ENCODE measurements at regions not wholly inside any gene's neighbourhood (a gene's known extent, or its start where the extent isn't known, plus 50 kb on each side); places are given as distances from the start of the nearest gene placed in this dataset.

DNA sequence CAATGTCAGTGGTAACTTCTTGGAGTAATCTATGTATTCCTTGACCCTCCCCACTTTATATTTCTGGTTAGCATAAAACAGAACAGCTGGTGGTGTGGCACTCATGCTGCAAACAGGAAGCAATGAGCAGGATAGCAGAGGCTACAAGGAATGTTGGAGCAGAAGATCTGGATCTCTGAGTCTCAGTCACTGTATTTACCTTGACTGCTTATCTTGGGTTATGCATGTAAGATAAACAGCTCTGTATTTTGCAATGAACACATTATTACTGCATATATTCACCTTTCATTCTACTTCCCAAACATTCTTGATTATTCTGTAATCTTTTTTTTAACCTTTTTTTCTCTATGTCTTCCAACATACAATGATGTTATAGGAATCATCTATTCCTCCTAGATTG is 977.9 kb upstream of the CNTNAP5 start:
- Histone ChIP-seq H3K9me3 (ENCODE audit: control insufficient read depth, insufficient read depth, low read length) (no peaks in the 10 kb centered on the region), H4K20me1 (ENCODE audit: control insufficient read depth, insufficient read depth, low read depth, low read length) (no peaks in the 10 kb centered on the region), H3K27ac (ENCODE audit: low read depth, low read length) (no peak overlapping the region), H3K4me3 (ENCODE audit: low read length) (no peak overlapping the region), H3K9me2 (replicated peaks; ENCODE audit: control insufficient read depth, low read length) (no peaks in the 10 kb centered on the region), H3F3A (ENCODE audit: control insufficient read depth, insufficient read depth) (no peaks in the 10 kb centered on the region), H3K36me3 (ENCODE audit: control insufficient read depth, low read length) (no peaks in the 10 kb centered on the region), H3K4me2 (ENCODE audit: low read length) (no peak overlapping the region), H3K27me3 (ENCODE audit: control insufficient read depth, low read length) (no peaks in the 10 kb centered on the region), H3K4me1 (ENCODE audit: control insufficient read depth, low read length) (no peaks in the 10 kb centered on the region), H3K79me2 (ENCODE audit: control insufficient read depth, low read length) (no peaks in the 10 kb centered on the region)
- TF ChIP-seq EZH2phosphoT487 (IDR thresholded peaks at IDR 0.05; ENCODE audit: borderline replicate concordance, low read length) (no peak), CTCF (IDR thresholded peaks at IDR 0.05; ENCODE audit: low read depth, low read length, poor library complexity, severe bottlenecking) (no peak)

GRCh38 chr2:123051136-123051535 is 974.0 kb upstream of the CNTNAP5 start:
- no peaks in the 10 kb centered on the region for H3K27me3 ChIP-seq (ENCODE audit: control insufficient read depth, low read length)
- H3K36me3 ChIP-seq (ENCODE audit: control insufficient read depth, low read length), result no peaks in the 10 kb centered on the region
- H3K9me3 ChIP-seq (ENCODE audit: control insufficient read depth, insufficient read depth, low read length), result no peaks in the 10 kb centered on the region
- no peaks in the 10 kb centered on the region for H3K4me1 ChIP-seq (ENCODE audit: control insufficient read depth, low read length)
- no peaks in the 10 kb centered on the region for H3K79me2 ChIP-seq (ENCODE audit: control insufficient read depth, low read length)
- H4K20me1 ChIP-seq (ENCODE audit: control insufficient read depth, insufficient read depth, low read depth, low read length), result no peaks in the 10 kb centered on the region
- H3K9me2 ChIP-seq (replicated peaks; ENCODE audit: control insufficient read depth, low read length), result no peaks in the 10 kb centered on the region
- H3K27ac ChIP-seq (ENCODE audit: low read depth, low read length), result no peak overlapping the region
- H3F3A ChIP-seq (ENCODE audit: control insufficient read depth, insufficient read depth), result no peaks in the 10 kb centered on the region
- no peak overlapping the region for H3K4me3 ChIP-seq (ENCODE audit: low read length)
- no peak overlapping the region for H3K4me2 ChIP-seq (ENCODE audit: low read length)
- TF ChIP-seq CTCF (IDR thresholded peaks at IDR 0.05; ENCODE audit: low read depth, low read length, poor library complexity, severe bottlenecking) (no peak), EZH2phosphoT487 (IDR thresholded peaks at IDR 0.05; ENCODE audit: borderline replicate concordance, low read length) (no peak)

GRCh38 chr2:123061534-123061933 is 963.6 kb upstream of the CNTNAP5 start:
- Histone ChIP-seq H3K79me2 (ENCODE audit: control insufficient read depth, low read length) (no peaks in the 10 kb centered on the region), H3K4me2 (ENCODE audit: low read length) (no peak overlapping the region), H4K20me1 (ENCODE audit: control insufficient read depth, insufficient read depth, low read depth, low read length) (no peaks in the 10 kb centered on the region), H3F3A (ENCODE audit: control insufficient read depth, insufficient read depth) (no peaks in the 10 kb centered on the region), H3K4me1 (ENCODE audit: control insufficient read depth, low read length) (no peaks in the 10 kb centered on the region), H3K36me3 (ENCODE audit: control insufficient read depth, low read length) (no peaks in the 10 kb centered on the region), H3K27me3 (ENCODE audit: control insufficient read depth, low read length) (no peaks in the 10 kb centered on the region), H3K27ac (ENCODE audit: low read depth, low read length) (no peak overlapping the region), H3K9me2 (replicated peaks; ENCODE audit: control insufficient read depth, low read length) (no peaks in the 10 kb centered on the region), H3K9me3 (ENCODE audit: control insufficient read depth, insufficient read depth, low read length) (no peaks in the 10 kb centered on the region), H3K4me3 (ENCODE audit: low read length) (no peak overlapping the region)
- TF ChIP-seq CTCF (IDR thresholded peaks at IDR 0.05; ENCODE audit: low read depth, low read length, poor library complexity, severe bottlenecking) (no peak), EZH2phosphoT487 (IDR thresholded peaks at IDR 0.05; ENCODE audit: borderline replicate concordance, low read length) (no peak)

GRCh38 chr2:123073371-123073770 is 951.7 kb upstream of the CNTNAP5 start:
- no peaks in the 10 kb centered on the region for H3K79me2 ChIP-seq (ENCODE audit: control insufficient read depth, low read length)
- no peaks in the 10 kb centered on the region for H3K27me3 ChIP-seq (ENCODE audit: control insufficient read depth, low read length)
- no peak overlapping the region for H3K4me2 ChIP-seq (ENCODE audit: low read length)
- no peak overlapping the region for H3K4me3 ChIP-seq (ENCODE audit: low read length)
- TF ChIP-seq CTCF (IDR thresholded peaks at IDR 0.05; ENCODE audit: low read depth, low read length, poor library complexity, severe bottlenecking) (no peak), EZH2phosphoT487 (IDR thresholded peaks at IDR 0.05; ENCODE audit: borderline replicate concordance, low read length) (no peak)
- no peaks in the 10 kb centered on the region for H3K9me3 ChIP-seq (ENCODE audit: control insufficient read depth, insufficient read depth, low read length)
- no peaks in the 10 kb centered on the region for H3K36me3 ChIP-seq (ENCODE audit: control insufficient read depth, low read length)
- no peaks in the 10 kb centered on the region for H3F3A ChIP-seq (ENCODE audit: control insufficient read depth, insufficient read depth)
- no peaks in the 10 kb centered on the region for H3K9me2 ChIP-seq (replicated peaks; ENCODE audit: control insufficient read depth, low read length)
- H4K20me1 ChIP-seq (ENCODE audit: control insufficient read depth, insufficient read depth, low read depth, low read length), result no peaks in the 10 kb centered on the region
- no peaks in the 10 kb centered on the region for H3K4me1 ChIP-seq (ENCODE audit: control insufficient read depth, low read length)
- no peak overlapping the region for H3K27ac ChIP-seq (ENCODE audit: low read depth, low read length)
